ENCODE measurements at regions not wholly inside any gene's neighbourhood (a gene's known extent, or its start where the extent isn't known, plus 50 kb on each side); places are given as distances from the start of the nearest gene placed in this dataset.
A peak's percentile ranks its signal among the peaks of the same experiment; 100 is the strongest.

- no peak overlapping the region for H2AFZ ChIP-seq (ENCODE audit: low read depth, low read length)
Observed at GRCh38 chr12:24721191-24721590, 227.7 kb downstream of the BCAT1 start.

DNA sequence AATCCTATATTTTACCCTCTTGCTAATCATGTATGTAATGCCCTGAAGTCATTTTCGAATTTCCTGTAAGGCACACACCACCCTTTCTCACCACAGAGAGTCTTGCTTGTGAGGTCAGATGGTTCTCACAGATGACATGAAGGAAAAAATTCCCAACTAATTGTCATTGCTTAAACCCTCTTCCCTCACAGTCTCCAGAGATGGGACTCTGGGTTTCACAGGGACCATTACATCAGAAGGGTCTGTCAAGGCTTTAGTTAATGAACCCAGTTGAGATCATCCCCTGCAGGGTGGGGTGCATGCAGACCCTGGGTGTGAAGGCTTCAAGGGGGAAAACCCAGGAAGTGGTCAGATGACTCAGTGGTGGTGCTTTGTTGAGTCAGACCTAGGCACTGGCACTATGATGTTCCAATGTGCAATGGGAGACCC lies 229.6 kb downstream of the BCAT1 start:
- Histone ChIP-seq H3K4me1 (ENCODE audit: insufficient read depth, low read length) (peaks cover 4% of the 10 kb centered on the region), H3K9ac (ENCODE audit: low read length) (no peak overlapping the region), H2AFZ (ENCODE audit: low read depth, low read length) (no peak overlapping the region), H3K27me3 (ENCODE audit: insufficient read depth, low read length) (no peaks in the 10 kb centered on the region), H3K27ac (ENCODE audit: low read depth, low read length) (peak overlapping the region; percentile 39), H3K4me3 (ENCODE audit: insufficient read depth, low read depth, low read length) (no peak overlapping the region), H3K4me2 (ENCODE audit: low read length) (peak overlapping the region; percentile 34), H3K79me2 (ENCODE audit: insufficient read depth, low read length) (no peaks in the 10 kb centered on the region), H3K36me3 (ENCODE audit: insufficient read depth, low read length) (no peaks in the 10 kb centered on the region), H4K20me1 (ENCODE audit: insufficient read depth, low read length) (no peaks in the 10 kb centered on the region), H3K9me3 (ENCODE audit: insufficient read depth, low read depth, low read length) (no peaks in the 10 kb centered on the region)
- peaks cover 4% of the 10 kb centered on the region for H3K9me3 Mint-ChIP-seq (ENCODE audit: unreplicated experiment)
- peaks cover 12% of the 10 kb centered on the region for H3K4me1 Mint-ChIP-seq (ENCODE audit: low read depth, unreplicated experiment)
- no peaks in the 10 kb centered on the region for H3K27me3 Mint-ChIP-seq (ENCODE audit: low read depth, unreplicated experiment)
- no peak overlapping the region for H3K4me3 Mint-ChIP-seq (ENCODE audit: unreplicated experiment)
- H3K27ac Mint-ChIP-seq (ENCODE audit: unreplicated experiment), result peak overlapping the region; percentile 43
- DNase-seq (ENCODE audit: low read depth) (peak; percentile 75), FAIRE-seq (no peak)
- TF ChIP-seq EZH2 (IDR thresholded peaks at IDR 0.05; ENCODE audit: insufficient read depth, low read length), result no peak
- TF ChIP-seq, protein P1, sequence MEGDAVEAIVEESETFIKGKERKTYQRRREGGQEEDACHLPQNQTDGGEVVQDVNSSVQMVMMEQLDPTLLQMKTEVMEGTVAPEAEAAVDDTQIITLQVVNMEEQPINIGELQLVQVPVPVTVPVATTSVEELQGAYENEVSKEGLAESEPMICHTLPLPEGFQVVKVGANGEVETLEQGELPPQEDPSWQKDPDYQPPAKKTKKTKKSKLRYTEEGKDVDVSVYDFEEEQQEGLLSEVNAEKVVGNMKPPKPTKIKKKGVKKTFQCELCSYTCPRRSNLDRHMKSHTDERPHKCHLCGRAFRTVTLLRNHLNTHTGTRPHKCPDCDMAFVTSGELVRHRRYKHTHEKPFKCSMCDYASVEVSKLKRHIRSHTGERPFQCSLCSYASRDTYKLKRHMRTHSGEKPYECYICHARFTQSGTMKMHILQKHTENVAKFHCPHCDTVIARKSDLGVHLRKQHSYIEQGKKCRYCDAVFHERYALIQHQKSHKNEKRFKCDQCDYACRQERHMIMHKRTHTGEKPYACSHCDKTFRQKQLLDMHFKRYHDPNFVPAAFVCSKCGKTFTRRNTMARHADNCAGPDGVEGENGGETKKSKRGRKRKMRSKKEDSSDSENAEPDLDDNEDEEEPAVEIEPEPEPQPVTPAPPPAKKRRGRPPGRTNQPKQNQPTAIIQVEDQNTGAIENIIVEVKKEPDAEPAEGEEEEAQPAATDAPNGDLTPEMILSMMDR (IDR thresholded peaks at IDR 0.05; ENCODE audit: insufficient read depth, low read depth, low read length), result no peak
- no peaks in the 10 kb centered on the region for H3K36me3 Mint-ChIP-seq (ENCODE audit: low read depth, unreplicated experiment)

More at GRCh38 chr12:24721191-24721590, 227.7 kb downstream of the BCAT1 start:
- H3K4me2 ChIP-seq (ENCODE audit: low read length), result no peak overlapping the region
- DNase-seq (ENCODE audit: low read depth) (no peak), FAIRE-seq (no peak)
- no peak overlapping the region for H3K9ac ChIP-seq (ENCODE audit: low read length)
- TF ChIP-seq EZH2 (IDR thresholded peaks at IDR 0.05; ENCODE audit: insufficient read depth, low read length), result no peak
- H3K79me2 ChIP-seq (ENCODE audit: insufficient read depth, low read length), result no peaks in the 10 kb centered on the region
- H3K9me3 ChIP-seq (ENCODE audit: insufficient read depth, low read depth, low read length), result no peaks in the 10 kb centered on the region
- H4K20me1 ChIP-seq (ENCODE audit: insufficient read depth, low read length), result no peaks in the 10 kb centered on the region
- H3K4me3 ChIP-seq (ENCODE audit: insufficient read depth, low read depth, low read length), result no peak overlapping the region
- Mint-ChIP-seq H3K4me3 (ENCODE audit: unreplicated experiment) (no peak overlapping the region), H3K36me3 (ENCODE audit: low read depth, unreplicated experiment) (no peaks in the 10 kb centered on the region), H3K27me3 (ENCODE audit: low read depth, unreplicated experiment) (no peaks in the 10 kb centered on the region), H3K9me3 (ENCODE audit: unreplicated experiment) (peaks cover 4% of the 10 kb centered on the region), H3K4me1 (ENCODE audit: low read depth, unreplicated experiment) (peaks cover 12% of the 10 kb centered on the region), H3K27ac (ENCODE audit: unreplicated experiment) (no peak overlapping the region)
- H3K27me3 ChIP-seq (ENCODE audit: insufficient read depth, low read length), result no peaks in the 10 kb centered on the region
- peaks cover 4% of the 10 kb centered on the region for H3K4me1 ChIP-seq (ENCODE audit: insufficient read depth, low read length)
- H3K36me3 ChIP-seq (ENCODE audit: insufficient read depth, low read length), result no peaks in the 10 kb centered on the region
- no peak overlapping the region for H3K27ac ChIP-seq (ENCODE audit: low read depth, low read length)

DNA sequence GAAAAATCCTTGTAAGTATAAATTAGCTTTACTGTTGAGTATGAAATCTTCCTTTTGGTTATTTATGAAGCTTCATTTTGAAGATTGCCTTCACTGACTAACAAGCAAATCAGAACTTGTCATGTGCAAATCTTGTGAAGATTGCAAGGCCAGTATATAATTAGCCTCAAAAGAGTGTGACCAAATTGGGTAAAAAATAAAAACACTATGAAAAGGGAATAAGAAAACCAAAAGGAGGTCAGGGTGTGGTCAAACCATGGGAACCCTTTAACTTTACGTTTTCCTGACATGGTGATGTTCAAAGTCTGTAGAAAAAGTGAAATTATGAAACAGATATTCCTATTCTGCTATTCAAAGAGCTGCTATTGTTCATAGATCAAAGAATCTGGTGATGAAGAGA lies 230.3 kb downstream of the BCAT1 start:
- peaks cover 4% of the 10 kb centered on the region for H3K9me3 Mint-ChIP-seq (ENCODE audit: unreplicated experiment)
- peaks cover 4% of the 10 kb centered on the region for H3K4me1 ChIP-seq (ENCODE audit: insufficient read depth, low read length)
- no peak overlapping the region for H3K4me3 ChIP-seq (ENCODE audit: insufficient read depth, low read depth, low read length)
- no peaks in the 10 kb centered on the region for H4K20me1 ChIP-seq (ENCODE audit: insufficient read depth, low read length)
- FAIRE-seq (no peak), DNase-seq (ENCODE audit: low read depth) (no peak)
- no peaks in the 10 kb centered on the region for H3K27me3 Mint-ChIP-seq (ENCODE audit: low read depth, unreplicated experiment)
- H3K9ac ChIP-seq (ENCODE audit: low read length), result no peak overlapping the region
- peaks cover 12% of the 10 kb centered on the region for H3K4me1 Mint-ChIP-seq (ENCODE audit: low read depth, unreplicated experiment)
- no peak overlapping the region for H2AFZ ChIP-seq (ENCODE audit: low read depth, low read length)
- H3K4me2 ChIP-seq (ENCODE audit: low read length), result peak overlapping the region; percentile 34
- H3K27ac Mint-ChIP-seq (ENCODE audit: unreplicated experiment), result peak overlapping the region; percentile 43
- no peaks in the 10 kb centered on the region for H3K36me3 ChIP-seq (ENCODE audit: insufficient read depth, low read length)
- H3K36me3 Mint-ChIP-seq (ENCODE audit: low read depth, unreplicated experiment), result no peaks in the 10 kb centered on the region
- no peak for TF ChIP-seq EZH2 (IDR thresholded peaks at IDR 0.05; ENCODE audit: insufficient read depth, low read length)
- TF ChIP-seq, protein P1 (IDR thresholded peaks at IDR 0.05; ENCODE audit: insufficient read depth, low read depth, low read length), result no peak
- no peaks in the 10 kb centered on the region for H3K9me3 ChIP-seq (ENCODE audit: insufficient read depth, low read depth, low read length)
- no peaks in the 10 kb centered on the region for H3K79me2 ChIP-seq (ENCODE audit: insufficient read depth, low read length)
- H3K27ac ChIP-seq (ENCODE audit: low read depth, low read length), result peak overlapping the region; percentile 39
- no peaks in the 10 kb centered on the region for H3K27me3 ChIP-seq (ENCODE audit: insufficient read depth, low read length)
- no peak overlapping the region for H3K4me3 Mint-ChIP-seq (ENCODE audit: unreplicated experiment)
